CD4-positive, alpha-beta T cell treated with Interleukin-4 for 4 hours (primary cell): ENCODE measurements at regions not wholly inside any gene's neighbourhood (a gene's known extent, or its start where the extent isn't known, plus 50 kb on each side); places are given as distances from the start of the nearest gene placed in this dataset.
"Not testable (repeated sequence)": the region's sequence is repeated elsewhere in the genome, so short reads cannot be mapped to it uniquely, and the experiment has no call there.

Source experiments
- DNase-seq: peaks from one replicate; pipeline ENCODE4 v3.0.0-alpha.2; 2020

GRCh38 chr2:83859553-83859952 lies 599.5 kb downstream of the SUCLG1 start:
- no peak for DNase-seq

- no peak for DNase-seq
Observed at GRCh38 chr2:83851066-83851465, 608.0 kb downstream of the SUCLG1 start.

GRCh38 chr2:83850071-83850725 lies 608.9 kb downstream of the SUCLG1 start:
- DNase-seq: no peak

- no peak for DNase-seq
Observed at GRCh38 chr2:83844490-83844889, 614.6 kb downstream of the SUCLG1 start.

GRCh38 chr2:83842421-83842820 lies 616.7 kb downstream of the SUCLG1 start:
- DNase-seq: no peak

- no peak for DNase-seq
Observed at GRCh38 chr2:83837823-83838222, 621.3 kb downstream of the SUCLG1 start.

GRCh38 chr2:83827618-83828017 lies 631.5 kb downstream of the SUCLG1 start:
- no peak for DNase-seq

GRCh38 chr2:83826577-83826976 lies 632.5 kb downstream of the SUCLG1 start:
- no peak for DNase-seq

GRCh38 chr2:83823229-83823628 lies 635.9 kb downstream of the SUCLG1 start:
- DNase-seq: no peak

GRCh38 chr2:83817511-83817910 lies 641.6 kb downstream of the SUCLG1 start:
- no peak for DNase-seq

- no peak for DNase-seq
Observed at GRCh38 chr2:83808878-83809277, 650.2 kb downstream of the SUCLG1 start.

GRCh38 chr2:83802604-83803003 lies 656.5 kb downstream of the SUCLG1 start:
- no peak for DNase-seq

- no peak for DNase-seq
Observed at GRCh38 chr2:83795777-83796176, 663.3 kb downstream of the SUCLG1 start.

GRCh38 chr2:83790467-83790866 lies 668.6 kb downstream of the SUCLG1 start:
- DNase-seq: not testable (repeated sequence)

GRCh38 chr2:83789674-83790073 lies 669.4 kb downstream of the SUCLG1 start:
- DNase-seq: not testable (repeated sequence)

GRCh38 chr2:83788938-83789566 lies 670.0 kb downstream of the SUCLG1 start:
- not testable (repeated sequence) for DNase-seq

- DNase-seq: no peak
Observed at GRCh38 chr2:83787189-83787588, 671.9 kb downstream of the SUCLG1 start.

- no peak for DNase-seq
Observed at GRCh38 chr2:83786140-83786539, 672.9 kb downstream of the SUCLG1 start.

GRCh38 chr2:83784947-83785346 lies 674.1 kb downstream of the SUCLG1 start:
- no peak for DNase-seq

GRCh38 chr2:83784315-83784714 lies 674.8 kb downstream of the SUCLG1 start:
- no peak for DNase-seq

GRCh38 chr2:83782122-83782521 lies 677.0 kb downstream of the SUCLG1 start:
- DNase-seq: no peak

- no peak for DNase-seq
Observed at GRCh38 chr2:83764447-83765005, 694.6 kb downstream of the SUCLG1 start.

- DNase-seq: no peak
Observed at GRCh38 chr2:83757329-83757728, 701.8 kb downstream of the SUCLG1 start.

GRCh38 chr2:83756219-83756618 lies 702.9 kb downstream of the SUCLG1 start:
- DNase-seq: no peak

GRCh38 chr2:83747141-83747540 lies 711.9 kb downstream of the SUCLG1 start:
- no peak for DNase-seq
